ENCODE measurements at regions not wholly inside any gene's neighbourhood (a gene's known extent, or its start where the extent isn't known, plus 50 kb on each side); places are given as distances from the start of the nearest gene placed in this dataset.

GRCh38 chr14:83129496-83129895 is 1595.8 kb upstream of the SEL1L start:
- TF ChIP-seq TCF7L2 (IDR thresholded peaks at IDR 0.05; ENCODE audit: low read depth, low read length) = no peak
- TF ChIP-seq SIN3A (IDR thresholded peaks at IDR 0.05; ENCODE audit: borderline replicate concordance, insufficient read depth, low read depth, low read length) = no peak
- TF ChIP-seq, protein P1, sequence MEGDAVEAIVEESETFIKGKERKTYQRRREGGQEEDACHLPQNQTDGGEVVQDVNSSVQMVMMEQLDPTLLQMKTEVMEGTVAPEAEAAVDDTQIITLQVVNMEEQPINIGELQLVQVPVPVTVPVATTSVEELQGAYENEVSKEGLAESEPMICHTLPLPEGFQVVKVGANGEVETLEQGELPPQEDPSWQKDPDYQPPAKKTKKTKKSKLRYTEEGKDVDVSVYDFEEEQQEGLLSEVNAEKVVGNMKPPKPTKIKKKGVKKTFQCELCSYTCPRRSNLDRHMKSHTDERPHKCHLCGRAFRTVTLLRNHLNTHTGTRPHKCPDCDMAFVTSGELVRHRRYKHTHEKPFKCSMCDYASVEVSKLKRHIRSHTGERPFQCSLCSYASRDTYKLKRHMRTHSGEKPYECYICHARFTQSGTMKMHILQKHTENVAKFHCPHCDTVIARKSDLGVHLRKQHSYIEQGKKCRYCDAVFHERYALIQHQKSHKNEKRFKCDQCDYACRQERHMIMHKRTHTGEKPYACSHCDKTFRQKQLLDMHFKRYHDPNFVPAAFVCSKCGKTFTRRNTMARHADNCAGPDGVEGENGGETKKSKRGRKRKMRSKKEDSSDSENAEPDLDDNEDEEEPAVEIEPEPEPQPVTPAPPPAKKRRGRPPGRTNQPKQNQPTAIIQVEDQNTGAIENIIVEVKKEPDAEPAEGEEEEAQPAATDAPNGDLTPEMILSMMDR (IDR thresholded peaks at IDR 0.05) = no peak
- TF ChIP-seq, protein P2, sequence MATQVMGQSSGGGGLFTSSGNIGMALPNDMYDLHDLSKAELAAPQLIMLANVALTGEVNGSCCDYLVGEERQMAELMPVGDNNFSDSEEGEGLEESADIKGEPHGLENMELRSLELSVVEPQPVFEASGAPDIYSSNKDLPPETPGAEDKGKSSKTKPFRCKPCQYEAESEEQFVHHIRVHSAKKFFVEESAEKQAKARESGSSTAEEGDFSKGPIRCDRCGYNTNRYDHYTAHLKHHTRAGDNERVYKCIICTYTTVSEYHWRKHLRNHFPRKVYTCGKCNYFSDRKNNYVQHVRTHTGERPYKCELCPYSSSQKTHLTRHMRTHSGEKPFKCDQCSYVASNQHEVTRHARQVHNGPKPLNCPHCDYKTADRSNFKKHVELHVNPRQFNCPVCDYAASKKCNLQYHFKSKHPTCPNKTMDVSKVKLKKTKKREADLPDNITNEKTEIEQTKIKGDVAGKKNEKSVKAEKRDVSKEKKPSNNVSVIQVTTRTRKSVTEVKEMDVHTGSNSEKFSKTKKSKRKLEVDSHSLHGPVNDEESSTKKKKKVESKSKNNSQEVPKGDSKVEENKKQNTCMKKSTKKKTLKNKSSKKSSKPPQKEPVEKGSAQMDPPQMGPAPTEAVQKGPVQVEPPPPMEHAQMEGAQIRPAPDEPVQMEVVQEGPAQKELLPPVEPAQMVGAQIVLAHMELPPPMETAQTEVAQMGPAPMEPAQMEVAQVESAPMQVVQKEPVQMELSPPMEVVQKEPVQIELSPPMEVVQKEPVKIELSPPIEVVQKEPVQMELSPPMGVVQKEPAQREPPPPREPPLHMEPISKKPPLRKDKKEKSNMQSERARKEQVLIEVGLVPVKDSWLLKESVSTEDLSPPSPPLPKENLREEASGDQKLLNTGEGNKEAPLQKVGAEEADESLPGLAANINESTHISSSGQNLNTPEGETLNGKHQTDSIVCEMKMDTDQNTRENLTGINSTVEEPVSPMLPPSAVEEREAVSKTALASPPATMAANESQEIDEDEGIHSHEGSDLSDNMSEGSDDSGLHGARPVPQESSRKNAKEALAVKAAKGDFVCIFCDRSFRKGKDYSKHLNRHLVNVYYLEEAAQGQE (IDR thresholded peaks at IDR 0.05; ENCODE audit: insufficient read depth in 1 of 2, low read depth in 2 of 2, low read length in 1 of 2) = no peak
- no peak for TF ChIP-seq POLR2AphosphoS5 (IDR thresholded peaks at IDR 0.05; ENCODE audit: low read depth, low read length)
- H3K9me3 ChIP-seq (ENCODE audit: control insufficient read depth, insufficient read depth, low read depth, low read length) = no peaks in the 10 kb centered on the region
- ChIA-PET CTCF (no interaction called here), POLR2A (no interaction called here)
- no peak for DNase-seq (ENCODE audit: low read depth, low spot score)
- no peaks in the 10 kb centered on the region for H3K27me3 ChIP-seq (ENCODE audit: control insufficient read depth, insufficient read depth, low read length)
- in situ Hi-C loops (cut with HindIII; ENCODE audit: low pct_unique_long_range_greater_than_20kb, low sequenced_read_pairs) (no loop called here), intact Hi-C loops (cut with micrococcal nuclease; ENCODE audit: unreplicated experiment) (no loop called here)
- BruUV-seq (replicated peaks) = no TSS peak
- no peak overlapping the region for H3K4me3 ChIP-seq (ENCODE audit: low read depth in 2 of 2, low read length in 2 of 2)
- no peaks in the 10 kb centered on the region for H3K36me3 ChIP-seq (ENCODE audit: control insufficient read depth, insufficient read depth, low read length)
- ATAC-seq = no peak
- no peaks in the 10 kb centered on the region for H3K4me1 ChIP-seq (ENCODE audit: control insufficient read depth, insufficient read depth, low read length)
- H3K27ac ChIP-seq (ENCODE audit: low read length) = no peak overlapping the region

DNA sequence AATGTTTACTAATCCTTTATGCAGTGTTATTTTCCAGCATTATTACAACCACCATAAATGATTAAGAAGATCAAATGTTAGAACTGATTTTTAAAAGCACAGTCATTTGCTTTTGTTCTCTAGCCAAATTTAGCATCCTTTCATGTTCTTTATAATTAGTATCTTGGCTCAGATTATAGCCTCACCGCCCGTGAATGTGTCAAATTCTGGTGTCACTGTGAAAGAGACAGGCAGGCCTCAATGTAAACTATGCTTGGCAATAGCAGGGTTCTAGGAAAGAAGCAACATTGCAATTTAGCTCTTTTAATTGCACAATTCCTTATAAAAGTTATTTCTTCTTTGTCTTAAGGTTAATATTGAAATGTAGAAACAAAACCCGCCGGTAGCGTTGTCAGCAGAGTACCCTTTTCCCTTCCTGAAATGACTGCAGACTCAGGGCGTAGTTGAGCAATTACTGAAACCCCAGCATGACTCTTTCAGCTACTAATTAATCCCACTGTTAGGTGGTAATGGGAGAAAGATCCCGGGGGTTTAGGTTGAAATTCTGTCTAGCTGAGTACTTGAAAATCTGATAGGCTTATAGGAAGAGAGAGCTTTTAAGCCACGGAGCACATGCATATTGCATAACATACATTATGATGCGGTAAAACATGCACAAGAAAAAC is 1600.5 kb upstream of the SEL1L start:
- POLR2A ChIA-PET = no interaction called here
- Histone ChIP-seq H3K27me3 (ENCODE audit: control insufficient read depth, insufficient read depth, low read length) (no peaks in the 10 kb centered on the region), H3K27ac (ENCODE audit: low read length) (no peak overlapping the region), H3K9me3 (ENCODE audit: control insufficient read depth, insufficient read depth, low read depth, low read length) (no peaks in the 10 kb centered on the region), H3K36me3 (ENCODE audit: control insufficient read depth, insufficient read depth, low read length) (no peaks in the 10 kb centered on the region), H3K4me3 (ENCODE audit: low read depth in 2 of 2, low read length in 2 of 2) (no peak overlapping the region), H3K4me1 (ENCODE audit: control insufficient read depth, insufficient read depth, low read length) (no peaks in the 10 kb centered on the region)
- in situ Hi-C loops (cut with HindIII; ENCODE audit: low pct_unique_long_range_greater_than_20kb, low sequenced_read_pairs) (no loop called here), intact Hi-C loops (cut with micrococcal nuclease; ENCODE audit: unreplicated experiment) (no loop called here)
- TF ChIP-seq, protein P2 (IDR thresholded peaks at IDR 0.05; ENCODE audit: insufficient read depth in 1 of 2, low read depth in 2 of 2, low read length in 1 of 2) = no peak
- TF ChIP-seq POLR2AphosphoS5 (IDR thresholded peaks at IDR 0.05; ENCODE audit: low read depth, low read length) (no peak), TCF7L2 (IDR thresholded peaks at IDR 0.05; ENCODE audit: low read depth, low read length) (no peak)
- DNase-seq (ENCODE audit: low read depth, low spot score) (no peak), ATAC-seq (no peak)
- CTCF ChIA-PET = no interaction called here
- BruUV-seq (replicated peaks) = no TSS peak
